Ureter (tissue), 1 donor: ENCODE measurements at regions not wholly inside any gene's neighbourhood (a gene's known extent, or its start where the extent isn't known, plus 50 kb on each side); places are given as distances from the start of the nearest gene placed in this dataset.
"Not testable (repeated sequence)": the region's sequence is repeated elsewhere in the genome, so short reads cannot be mapped to it uniquely, and the experiment has no call there.

Source experiments
- DNase-seq: peaks from one replicate; pipeline ENCODE4 v3.0.0-alpha.2; 2020; ENCODE audit warnings: low spot score
- donor health status: DM: yes; HTN: yes; CAD: no.

- no peak for DNase-seq
Measured at GRCh38 chr20:56689318-56689717, 60.2 kb downstream of the TFAP2C start.

GRCh38 chr20:56689852-56690485, 60.9 kb downstream of the TFAP2C start:
- DNase-seq, result no peak

- DNase-seq, result peak; percentile 65
Measured at GRCh38 chr20:56690531-56691175, 61.5 kb downstream of the TFAP2C start.

- no peak for DNase-seq
Measured at GRCh38 chr20:56691325-56691998, 62.4 kb downstream of the TFAP2C start.

- DNase-seq, result no peak
Measured at GRCh38 chr20:56693217-56693616, 64.1 kb downstream of the TFAP2C start.

GRCh38 chr20:56697476-56697875, 68.4 kb downstream of the TFAP2C start:
- DNase-seq, result no peak

- no peak for DNase-seq
Measured at GRCh38 chr20:56698297-56698696, 69.2 kb downstream of the TFAP2C start.

GRCh38 chr20:56698749-56699148, 69.6 kb downstream of the TFAP2C start:
- no peak for DNase-seq

- no peak for DNase-seq
Measured at GRCh38 chr20:56702931-56703840, 74.1 kb downstream of the TFAP2C start.

- DNase-seq, result no peak
Measured at GRCh38 chr20:56706867-56707360, 77.8 kb downstream of the TFAP2C start.

GRCh38 chr20:56708991-56709390, 79.9 kb downstream of the TFAP2C start:
- DNase-seq, result no peak

- DNase-seq, result no peak
Measured at GRCh38 chr20:56710125-56710524, 81.0 kb downstream of the TFAP2C start.

- not testable (repeated sequence) for DNase-seq
Measured at GRCh38 chr20:56710577-56710976, 81.5 kb downstream of the TFAP2C start.

GRCh38 chr20:56711018-56711417, 81.9 kb downstream of the TFAP2C start:
- DNase-seq, result no peak

- no peak for DNase-seq
Measured at GRCh38 chr20:56715309-56715708, 86.2 kb downstream of the TFAP2C start.

- DNase-seq, result no peak
Measured at GRCh38 chr20:56715902-56716519, 86.9 kb downstream of the TFAP2C start.

GRCh38 chr20:56716806-56717205, 87.7 kb downstream of the TFAP2C start:
- DNase-seq, result no peak

- DNase-seq, result no peak
Measured at GRCh38 chr20:56718816-56719215, 89.7 kb downstream of the TFAP2C start.

- DNase-seq, result no peak
Measured at GRCh38 chr20:56720620-56721213, 91.6 kb downstream of the TFAP2C start.

GRCh38 chr20:56722042-56722441, 92.9 kb downstream of the TFAP2C start:
- DNase-seq, result no peak

GRCh38 chr20:56723331-56723730, 94.2 kb downstream of the TFAP2C start:
- no peak for DNase-seq
